ENCODE measurements at regions not wholly inside any gene's neighbourhood (a gene's known extent, or its start where the extent isn't known, plus 50 kb on each side); places are given as distances from the start of the nearest gene placed in this dataset.
"Not testable (repeated sequence)": the region's sequence is repeated elsewhere in the genome, so short reads cannot be mapped to it uniquely, and the experiment has no call there.

DNA sequence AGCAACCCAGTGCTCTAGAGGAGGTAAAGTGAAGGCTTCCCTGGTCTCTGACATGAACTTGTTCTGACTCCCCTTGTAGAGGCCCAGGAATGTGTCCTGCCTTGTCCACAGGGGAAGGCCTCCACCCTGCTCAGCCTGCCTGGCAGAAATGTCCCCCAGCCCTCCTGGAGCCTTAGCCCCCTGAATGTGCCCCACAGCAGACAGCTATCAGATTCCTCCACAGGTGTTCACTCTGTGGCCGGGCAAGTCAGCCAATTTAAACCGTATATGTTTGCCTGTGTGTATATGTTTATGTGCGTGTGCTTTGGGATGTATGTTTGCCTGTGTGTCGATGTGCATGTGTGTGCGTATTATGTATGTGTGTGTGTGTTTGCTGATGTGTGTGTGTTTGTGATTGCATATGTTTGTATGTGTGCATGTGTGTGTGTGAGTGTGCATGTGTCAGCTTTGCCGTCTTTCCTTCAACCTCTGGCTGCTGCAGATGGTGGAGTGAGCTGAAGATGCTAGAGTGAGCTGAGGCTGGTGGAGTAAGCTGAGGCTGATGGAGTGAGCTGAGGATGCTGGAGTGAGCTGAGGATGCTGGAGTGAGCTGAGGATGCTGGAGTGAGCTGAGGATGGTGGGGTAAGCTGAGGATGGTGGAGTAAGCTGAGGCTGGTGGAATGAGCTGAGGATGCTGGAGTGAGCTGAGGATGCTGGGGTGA is 68.9 kb upstream of the ANTXRL start:
- TF ChIP-seq, protein P1, sequence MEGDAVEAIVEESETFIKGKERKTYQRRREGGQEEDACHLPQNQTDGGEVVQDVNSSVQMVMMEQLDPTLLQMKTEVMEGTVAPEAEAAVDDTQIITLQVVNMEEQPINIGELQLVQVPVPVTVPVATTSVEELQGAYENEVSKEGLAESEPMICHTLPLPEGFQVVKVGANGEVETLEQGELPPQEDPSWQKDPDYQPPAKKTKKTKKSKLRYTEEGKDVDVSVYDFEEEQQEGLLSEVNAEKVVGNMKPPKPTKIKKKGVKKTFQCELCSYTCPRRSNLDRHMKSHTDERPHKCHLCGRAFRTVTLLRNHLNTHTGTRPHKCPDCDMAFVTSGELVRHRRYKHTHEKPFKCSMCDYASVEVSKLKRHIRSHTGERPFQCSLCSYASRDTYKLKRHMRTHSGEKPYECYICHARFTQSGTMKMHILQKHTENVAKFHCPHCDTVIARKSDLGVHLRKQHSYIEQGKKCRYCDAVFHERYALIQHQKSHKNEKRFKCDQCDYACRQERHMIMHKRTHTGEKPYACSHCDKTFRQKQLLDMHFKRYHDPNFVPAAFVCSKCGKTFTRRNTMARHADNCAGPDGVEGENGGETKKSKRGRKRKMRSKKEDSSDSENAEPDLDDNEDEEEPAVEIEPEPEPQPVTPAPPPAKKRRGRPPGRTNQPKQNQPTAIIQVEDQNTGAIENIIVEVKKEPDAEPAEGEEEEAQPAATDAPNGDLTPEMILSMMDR (conservative IDR thresholded peaks at IDR 0.05): no peak

DNA sequence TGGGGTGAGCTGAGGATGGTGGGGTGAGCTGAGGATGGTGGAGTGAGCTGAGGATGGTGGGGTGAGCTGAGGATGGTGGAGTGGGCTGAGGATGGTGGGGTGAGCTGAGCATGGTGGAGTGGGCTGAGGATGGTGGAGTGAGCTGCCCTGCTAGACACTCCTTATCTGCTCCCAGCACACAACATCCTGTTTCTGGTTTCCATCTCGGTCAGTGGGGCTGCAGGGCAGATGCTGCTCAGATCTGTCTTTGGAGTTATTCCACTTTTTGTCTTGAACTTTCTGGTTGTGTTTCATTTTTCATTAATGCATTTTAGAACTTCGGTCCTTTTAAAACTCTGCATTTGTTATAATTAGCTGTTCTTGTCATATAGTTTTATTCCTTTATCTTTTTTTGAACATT is 67.9 kb upstream of the ANTXRL start:
- TF ChIP-seq, protein P1 (conservative IDR thresholded peaks at IDR 0.05): no peak
- H3K27ac ChIP-seq: no peak overlapping the region

More for the DNA sequence above, 68.9 kb upstream of the ANTXRL start:
- no peak overlapping the region for H3K27ac ChIP-seq

DNA sequence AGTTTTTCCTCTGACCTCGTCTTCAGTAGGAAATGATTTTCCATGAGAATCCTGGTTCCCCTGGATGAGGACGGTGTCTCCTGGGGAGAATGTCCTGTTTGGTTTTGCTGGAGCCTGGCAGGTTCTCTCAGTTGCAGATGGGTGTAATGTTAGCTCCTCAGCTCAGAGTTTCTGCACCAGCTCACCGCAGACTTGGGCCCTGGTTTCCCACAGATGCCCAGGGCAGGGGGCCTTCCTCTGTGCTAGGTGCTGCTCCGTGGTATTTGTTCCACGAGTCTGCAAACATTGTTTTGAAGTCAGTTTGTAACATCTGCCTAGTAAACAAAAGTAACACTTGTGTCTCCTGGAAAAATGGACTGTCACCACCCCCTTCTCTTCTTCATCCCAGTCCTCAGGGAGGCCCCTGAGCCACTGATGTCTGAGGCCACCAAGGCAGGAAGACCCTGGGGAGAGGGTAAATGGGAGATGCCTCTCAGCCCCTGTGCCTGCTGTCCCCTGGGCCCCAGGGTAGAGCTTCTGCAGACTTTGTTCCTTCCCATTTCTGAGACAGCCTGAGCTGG is 67.3 kb upstream of the ANTXRL start:
- H3K27ac ChIP-seq: not testable (repeated sequence)

DNA sequence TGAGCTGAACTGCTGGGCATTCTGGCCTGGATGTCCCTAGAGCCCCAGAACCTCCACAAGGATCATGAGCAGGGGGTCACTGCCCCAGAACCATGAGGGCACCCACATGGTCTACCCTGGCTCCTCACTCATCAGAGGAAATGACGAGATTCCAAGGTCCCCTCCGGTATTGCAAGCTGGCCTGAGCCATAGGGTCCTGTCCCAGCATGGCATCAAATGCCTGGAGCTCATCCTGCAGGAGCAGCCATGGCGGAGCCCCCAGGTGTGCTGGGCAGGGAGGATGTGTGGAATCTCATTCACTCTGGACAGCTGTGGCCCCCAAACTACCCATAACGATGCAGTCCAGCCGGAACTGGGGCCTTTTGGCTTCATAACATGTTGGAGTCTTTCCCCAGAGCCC is 66.6 kb upstream of the ANTXRL start:
- H3K27ac ChIP-seq: no peak overlapping the region
- TF ChIP-seq, protein P1 (conservative IDR thresholded peaks at IDR 0.05): no peak

DNA sequence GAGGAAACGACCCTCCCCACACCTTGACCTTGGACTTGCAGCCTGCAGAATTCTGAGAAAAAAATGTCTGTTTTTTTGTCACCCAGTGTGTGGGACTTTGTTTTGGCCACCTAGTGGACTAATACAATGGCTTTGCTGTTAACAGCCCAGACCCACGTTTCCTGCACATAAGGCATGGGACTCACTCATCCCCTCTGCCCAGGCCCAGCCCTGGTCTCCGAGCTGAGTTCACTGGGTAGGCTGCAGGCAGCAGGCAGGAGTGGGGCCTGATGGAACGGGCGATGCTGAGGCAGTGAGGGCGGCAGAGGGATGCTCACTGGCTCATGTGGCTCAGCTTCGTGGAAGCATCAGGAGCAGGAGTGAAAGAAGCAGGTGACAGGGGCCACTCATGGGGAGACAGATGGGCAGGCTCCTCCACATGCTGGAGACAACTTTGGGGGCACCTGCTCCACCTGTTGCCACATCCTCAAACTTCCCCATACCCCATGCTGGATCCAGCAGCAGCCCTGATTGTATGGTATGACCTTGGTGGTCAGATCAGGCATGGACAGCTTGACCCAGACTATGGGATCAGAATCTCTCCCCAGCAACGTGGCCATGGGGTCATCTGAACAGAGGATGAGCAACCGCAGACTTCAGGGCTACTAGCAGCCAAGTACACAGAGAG is 65.8 kb upstream of the ANTXRL start:
- no peak overlapping the region for H3K27ac ChIP-seq
- TF ChIP-seq, protein P1 (conservative IDR thresholded peaks at IDR 0.05): peak; percentile 53

DNA sequence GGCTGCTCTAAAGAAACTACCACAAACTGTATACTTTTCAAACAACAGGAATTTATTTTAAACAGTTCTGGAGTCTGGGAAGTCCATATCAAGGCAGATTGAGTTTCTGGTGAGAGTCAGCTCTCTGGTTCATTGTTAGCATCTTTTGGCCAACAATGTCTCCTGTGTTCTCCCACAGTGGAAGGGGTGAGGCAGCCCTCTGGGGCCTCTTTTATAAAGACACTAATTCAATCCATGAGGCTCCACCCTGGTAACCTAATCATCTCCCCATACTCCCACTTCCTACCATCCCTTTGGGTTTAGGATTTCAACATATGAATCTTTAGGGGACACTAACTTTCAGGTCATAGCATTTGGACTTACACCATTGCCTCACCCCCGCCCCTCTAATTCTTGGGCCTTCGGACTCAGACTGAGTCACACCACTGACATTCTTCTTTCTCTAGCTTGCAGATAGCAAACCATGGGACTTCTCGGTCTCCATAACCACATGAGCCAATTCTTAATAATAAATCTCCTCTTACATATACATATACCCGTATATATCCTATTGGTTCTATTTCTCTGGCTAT is 64.3 kb upstream of the ANTXRL start:
- TF ChIP-seq, protein P1 (conservative IDR thresholded peaks at IDR 0.05): no peak
- no peak overlapping the region for H3K27ac ChIP-seq

DNA sequence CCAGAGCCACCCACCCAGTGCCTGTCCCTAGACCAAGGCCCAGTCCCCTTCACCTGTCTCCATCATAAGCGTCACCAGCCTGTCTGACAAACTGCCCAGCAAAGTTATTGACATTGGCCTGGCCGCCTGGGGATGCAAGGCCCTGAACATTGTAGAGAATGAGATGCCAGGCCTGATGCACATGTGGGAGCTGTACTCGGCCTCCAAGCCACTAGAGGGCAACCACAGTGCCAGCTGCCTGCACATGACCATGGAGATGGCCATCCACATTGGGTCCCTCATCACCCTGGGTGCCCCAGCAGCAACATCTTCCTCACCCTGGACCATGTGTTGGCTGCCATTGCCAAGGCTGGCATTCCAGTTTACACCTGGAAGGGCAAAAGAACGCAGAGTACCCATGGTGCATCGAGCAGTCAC is 63.7 kb upstream of the ANTXRL start:
- H3K27ac ChIP-seq: no peak overlapping the region
- TF ChIP-seq, protein P1 (conservative IDR thresholded peaks at IDR 0.05): no peak

Data from VCaP (cell line).